Hepatocyte (in vitro differentiated cells): ENCODE measurements at regions not wholly inside any gene's neighbourhood (a gene's known extent, or its start where the extent isn't known, plus 50 kb on each side); places are given as distances from the start of the nearest gene placed in this dataset.

Experiments
- EZH2 ChIP-seq: fragments of 200-600 bp; sonication (generic); IDR thresholded peaks from 2 replicates; pipeline ENCODE4 v1.6.1; 2016; ENCODE audit warnings: antibody characterized with exemption, mild to moderate bottlenecking, borderline replicate concordance
- EZH2phosphoT487 ChIP-seq: fragments of 200-600 bp; sonication (generic); IDR thresholded peaks from one replicate; pipeline ENCODE4 v1.6.1; 2018; ENCODE audit warnings: antibody characterized with exemption, mild to moderate bottlenecking, low read depth, moderate library complexity; ENCODE audit not compliant: unreplicated experiment, severe bottlenecking
- TF ChIP-seq, protein P1 (sequence below): fragments of 200-600 bp; sonication (generic); IDR thresholded peaks from 2 replicates; pipeline ENCODE4 v1.5.1; 2016; ENCODE audit warnings: antibody characterized with exemption, mild to moderate bottlenecking; ENCODE audit not compliant: poor library complexity

DNA sequence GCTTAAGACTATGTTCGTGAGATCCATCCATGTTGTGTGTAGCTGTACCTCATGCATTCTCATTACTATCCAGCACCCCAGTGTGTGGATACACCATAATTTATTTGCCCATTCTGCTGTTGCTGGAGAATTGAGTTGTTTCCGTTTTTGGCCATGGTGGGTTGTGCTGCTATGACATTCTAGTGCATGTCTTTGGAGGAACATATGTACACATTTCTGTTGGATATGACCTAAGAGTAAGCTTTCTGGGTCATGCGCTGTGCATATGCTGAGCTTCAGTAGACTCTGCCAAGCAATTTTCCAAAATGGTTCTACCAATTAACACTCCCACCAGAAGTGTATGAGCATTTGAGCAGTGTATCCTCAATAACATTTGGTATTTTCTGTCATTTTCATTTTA is 316.6 kb downstream of the MIAT start:
- TF ChIP-seq, protein P1, sequence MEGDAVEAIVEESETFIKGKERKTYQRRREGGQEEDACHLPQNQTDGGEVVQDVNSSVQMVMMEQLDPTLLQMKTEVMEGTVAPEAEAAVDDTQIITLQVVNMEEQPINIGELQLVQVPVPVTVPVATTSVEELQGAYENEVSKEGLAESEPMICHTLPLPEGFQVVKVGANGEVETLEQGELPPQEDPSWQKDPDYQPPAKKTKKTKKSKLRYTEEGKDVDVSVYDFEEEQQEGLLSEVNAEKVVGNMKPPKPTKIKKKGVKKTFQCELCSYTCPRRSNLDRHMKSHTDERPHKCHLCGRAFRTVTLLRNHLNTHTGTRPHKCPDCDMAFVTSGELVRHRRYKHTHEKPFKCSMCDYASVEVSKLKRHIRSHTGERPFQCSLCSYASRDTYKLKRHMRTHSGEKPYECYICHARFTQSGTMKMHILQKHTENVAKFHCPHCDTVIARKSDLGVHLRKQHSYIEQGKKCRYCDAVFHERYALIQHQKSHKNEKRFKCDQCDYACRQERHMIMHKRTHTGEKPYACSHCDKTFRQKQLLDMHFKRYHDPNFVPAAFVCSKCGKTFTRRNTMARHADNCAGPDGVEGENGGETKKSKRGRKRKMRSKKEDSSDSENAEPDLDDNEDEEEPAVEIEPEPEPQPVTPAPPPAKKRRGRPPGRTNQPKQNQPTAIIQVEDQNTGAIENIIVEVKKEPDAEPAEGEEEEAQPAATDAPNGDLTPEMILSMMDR = no peak
- TF ChIP-seq EZH2phosphoT487 (no peak), EZH2 (no peak)
